C4-2B (cell line): ENCODE measurements at regions not wholly inside any gene's neighbourhood (a gene's known extent, or its start where the extent isn't known, plus 50 kb on each side); places are given as distances from the start of the nearest gene placed in this dataset.

ENCODE experiments used
- H3K27ac ChIP-seq: fragments of 450-650 bp; 2 replicates; pipeline ENCODE4 v1.5.1; 2017
- ZFX ChIP-seq: fragments of 450-650 bp; IDR thresholded peaks from 2 replicates; pipeline ENCODE4 v1.6.1; 2017
- TF ChIP-seq, protein P1 (sequence below): fragments of 450-650 bp; conservative IDR thresholded peaks from 2 replicates; pipeline ENCODE4 v1.5.1; 2017; ENCODE audit warnings: mild to moderate bottlenecking

GRCh38 chr1:208951026-208951525 is 632.4 kb upstream of the CAMK1G start:
- H3K27ac ChIP-seq = no peak overlapping the region
- no peak for TF ChIP-seq ZFX
- TF ChIP-seq, protein P1, sequence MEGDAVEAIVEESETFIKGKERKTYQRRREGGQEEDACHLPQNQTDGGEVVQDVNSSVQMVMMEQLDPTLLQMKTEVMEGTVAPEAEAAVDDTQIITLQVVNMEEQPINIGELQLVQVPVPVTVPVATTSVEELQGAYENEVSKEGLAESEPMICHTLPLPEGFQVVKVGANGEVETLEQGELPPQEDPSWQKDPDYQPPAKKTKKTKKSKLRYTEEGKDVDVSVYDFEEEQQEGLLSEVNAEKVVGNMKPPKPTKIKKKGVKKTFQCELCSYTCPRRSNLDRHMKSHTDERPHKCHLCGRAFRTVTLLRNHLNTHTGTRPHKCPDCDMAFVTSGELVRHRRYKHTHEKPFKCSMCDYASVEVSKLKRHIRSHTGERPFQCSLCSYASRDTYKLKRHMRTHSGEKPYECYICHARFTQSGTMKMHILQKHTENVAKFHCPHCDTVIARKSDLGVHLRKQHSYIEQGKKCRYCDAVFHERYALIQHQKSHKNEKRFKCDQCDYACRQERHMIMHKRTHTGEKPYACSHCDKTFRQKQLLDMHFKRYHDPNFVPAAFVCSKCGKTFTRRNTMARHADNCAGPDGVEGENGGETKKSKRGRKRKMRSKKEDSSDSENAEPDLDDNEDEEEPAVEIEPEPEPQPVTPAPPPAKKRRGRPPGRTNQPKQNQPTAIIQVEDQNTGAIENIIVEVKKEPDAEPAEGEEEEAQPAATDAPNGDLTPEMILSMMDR = no peak

- no peak for TF ChIP-seq ZFX
- TF ChIP-seq, protein P1 = no peak
- H3K27ac ChIP-seq = no peak overlapping the region
These were observed 631.6 kb upstream of the CAMK1G start for GRCh38 chr1:208951908-208952307.

GRCh38 chr1:208962867-208963266 is 620.6 kb upstream of the CAMK1G start:
- no peak for TF ChIP-seq ZFX
- TF ChIP-seq, protein P1 = no peak
- no peak overlapping the region for H3K27ac ChIP-seq

GRCh38 chr1:208965351-208965750 is 618.2 kb upstream of the CAMK1G start:
- TF ChIP-seq, protein P1 = no peak
- no peak for TF ChIP-seq ZFX
- no peak overlapping the region for H3K27ac ChIP-seq

GRCh38 chr1:208967334-208967733 is 616.2 kb upstream of the CAMK1G start:
- H3K27ac ChIP-seq = no peak overlapping the region
- TF ChIP-seq, protein P1 = no peak
- TF ChIP-seq ZFX = no peak

- no peak for TF ChIP-seq ZFX
- TF ChIP-seq, protein P1 = no peak
- no peak overlapping the region for H3K27ac ChIP-seq
These were observed 608.8 kb upstream of the CAMK1G start for GRCh38 chr1:208974717-208975116.

DNA sequence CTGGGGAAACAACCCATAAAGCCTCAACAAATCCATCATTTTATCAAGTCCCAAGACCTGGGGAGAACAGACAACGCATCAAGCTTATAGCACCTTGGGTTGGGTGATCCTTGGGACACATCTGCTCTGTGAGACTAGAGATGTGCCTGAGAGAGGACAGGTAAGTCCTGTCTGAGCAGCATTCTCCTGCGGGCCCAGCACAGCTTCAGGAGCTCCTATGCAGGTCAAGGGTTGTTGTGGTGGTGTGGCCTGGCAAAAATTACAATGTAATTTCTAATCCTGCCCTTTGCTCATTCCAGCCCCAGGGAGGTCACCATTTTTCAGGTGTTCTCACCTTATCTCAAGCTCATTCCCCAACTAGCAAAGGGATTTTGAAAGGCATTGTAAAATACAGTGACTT is 608.1 kb upstream of the CAMK1G start:
- TF ChIP-seq, protein P1 = no peak
- TF ChIP-seq ZFX = no peak
- no peak overlapping the region for H3K27ac ChIP-seq
